Activated CD4-positive, alpha-beta T cell treated with anti-CD3 and anti-CD28 coated beads, Interleukin-2, amount 10 ng/mL, durations not matched to agents 7 days and 5 days (primary cell): ENCODE measurements at regions not wholly inside any gene's neighbourhood (a gene's known extent, or its start where the extent isn't known, plus 50 kb on each side); places are given as distances from the start of the nearest gene placed in this dataset.
"Not testable (repeated sequence)": the region's sequence is repeated elsewhere in the genome, so short reads cannot be mapped to it uniquely, and the experiment has no call there.

Experiments
- CTCF ChIA-PET: fragments of 350-600 bp; sonication (Branson Sonifier 250); formaldehyde crosslinking; loops from one replicate; lab custom pipeline; 2021; ENCODE audit warnings: antibody characterized with exemption; lab: Charles Lee
- POLR2A ChIA-PET: fragments of 350-600 bp; sonication (Branson Sonifier 250); formaldehyde crosslinking; loops from one replicate; lab custom pipeline; 2021; ENCODE audit warnings: antibody characterized with exemption; lab: Charles Lee
- DNase-seq: peaks from one replicate; pipeline ENCODE4 v3.0.0-alpha.2; 2020
- H3K27ac Mint-ChIP-seq: one replicate; pipeline ENCODE4 v1.8.0; 2021; ENCODE audit warnings: mild to moderate bottlenecking, moderate library complexity, mixed read lengths
- H3K27me3 Mint-ChIP-seq: one replicate; pipeline ENCODE4 v1.8.0; 2021; ENCODE audit warnings: mixed read lengths
- H3K36me3 Mint-ChIP-seq: one replicate; pipeline ENCODE4 v1.8.0; 2021; ENCODE audit warnings: low read depth, mixed read lengths
- H3K4me1 Mint-ChIP-seq: one replicate; pipeline ENCODE4 v1.8.0; 2021; ENCODE audit warnings: mixed read lengths
- H3K4me3 Mint-ChIP-seq: one replicate; pipeline ENCODE4 v1.8.0; 2021; ENCODE audit warnings: mild to moderate bottlenecking, moderate library complexity, mixed read lengths
- H3K9me3 Mint-ChIP-seq: one replicate; pipeline ENCODE4 v1.8.0; 2021; ENCODE audit warnings: mixed read lengths

GRCh38 chr11:104771046-104771445 lies 127.2 kb downstream of the CASP12 start:
- CTCF ChIA-PET = interaction anchor here (0.6 to 1.2 kb wide), 2 partner anchors 10 to 12 kb away, joined by 3 read pairs; no protein-coding TSS in a partner anchor
- H3K27me3 Mint-ChIP-seq, H3K4me3 Mint-ChIP-seq, H3K27ac Mint-ChIP-seq, DNase-seq, H3K36me3 Mint-ChIP-seq, POLR2A ChIA-PET: not testable (repeated sequence)
- Mint-ChIP-seq H3K4me1 (peaks cover 17% of the 10 kb centered on the region), H3K9me3 (peaks cover 30% of the 10 kb centered on the region)

GRCh38 chr11:104765401-104766095 lies 132.7 kb downstream of the CASP12 start:
- CTCF ChIA-PET = no interaction called here
- no peak overlapping the region for H3K27ac Mint-ChIP-seq

GRCh38 chr11:104764710-104765045 lies 133.6 kb downstream of the CASP12 start:
- POLR2A ChIA-PET = no interaction called here
- Mint-ChIP-seq H3K27me3 (peaks cover 2% of the 10 kb centered on the region), H3K36me3 (peaks cover 9% of the 10 kb centered on the region), H3K9me3 (peaks cover 20% of the 10 kb centered on the region), H3K27ac (no peak overlapping the region), H3K4me1 (peaks cover 11% of the 10 kb centered on the region), H3K4me3 (no peak overlapping the region)
- CTCF ChIA-PET = no interaction called here
- no peak for DNase-seq

More at GRCh38 chr11:104765401-104766095, 132.7 kb downstream of the CASP12 start:
- peaks cover 2% of the 10 kb centered on the region for H3K27me3 Mint-ChIP-seq
- DNase-seq = no peak
- no peak overlapping the region for H3K4me3 Mint-ChIP-seq
- peaks cover 11% of the 10 kb centered on the region for H3K4me1 Mint-ChIP-seq
- peaks cover 20% of the 10 kb centered on the region for H3K9me3 Mint-ChIP-seq
- POLR2A ChIA-PET = no interaction called here
- H3K36me3 Mint-ChIP-seq = peaks cover 4% of the 10 kb centered on the region

- Mint-ChIP-seq H3K9me3 (peaks cover 24% of the 10 kb centered on the region), H3K27me3 (peaks cover 2% of the 10 kb centered on the region), H3K27ac (no peak overlapping the region), H3K4me1 (peaks cover 11% of the 10 kb centered on the region), H3K36me3 (peaks cover 14% of the 10 kb centered on the region), H3K4me3 (no peak overlapping the region)
- ChIA-PET POLR2A (no interaction called here), CTCF (no interaction called here)
- DNase-seq = no peak
Measured at GRCh38 chr11:104763930-104764709, 134.1 kb downstream of the CASP12 start.

- Mint-ChIP-seq H3K27me3 (no peaks in the 10 kb centered on the region), H3K27ac (no peak overlapping the region), H3K4me1 (peaks cover 11% of the 10 kb centered on the region), H3K4me3 (no peak overlapping the region), H3K9me3 (peaks cover 20% of the 10 kb centered on the region), H3K36me3 (peaks cover 16% of the 10 kb centered on the region)
- ChIA-PET POLR2A (no interaction called here), CTCF (interaction anchor here (1.2 kb wide), 1 partner anchor 14 kb away, joined by 4 read pairs; no protein-coding TSS in a partner anchor)
- no peak for DNase-seq
Measured at GRCh38 chr11:104761511-104761910, 136.7 kb downstream of the CASP12 start.

DNA sequence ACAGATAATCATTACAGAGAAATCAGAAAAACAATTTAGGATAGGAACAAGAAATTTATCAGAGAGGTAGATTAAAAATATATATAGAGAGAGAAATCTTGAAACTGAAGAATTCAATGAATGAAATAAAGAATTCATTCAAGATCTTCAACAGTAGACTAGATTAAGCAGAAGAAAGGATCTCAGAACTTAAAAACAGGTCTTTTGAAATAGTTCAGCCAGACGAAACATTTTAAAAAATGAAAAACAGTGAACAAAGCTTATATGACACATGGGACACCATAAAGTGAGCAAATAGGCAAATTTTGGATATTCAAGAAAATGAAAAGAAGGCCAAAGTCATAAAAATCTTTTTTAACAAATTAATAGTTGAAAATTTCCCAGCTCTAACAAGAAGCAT lies 138.8 kb downstream of the CASP12 start:
- Mint-ChIP-seq H3K27ac (no peak overlapping the region), H3K36me3 (peaks cover 16% of the 10 kb centered on the region), H3K9me3 (peaks cover 20% of the 10 kb centered on the region), H3K27me3 (no peaks in the 10 kb centered on the region), H3K4me3 (no peak overlapping the region), H3K4me1 (peaks cover 6% of the 10 kb centered on the region)
- ChIA-PET POLR2A (no interaction called here), CTCF (interaction anchor here (1.0 kb wide), 1 partner anchor 11 kb away, joined by 3 read pairs; no protein-coding TSS in a partner anchor)
- DNase-seq = no peak

DNA sequence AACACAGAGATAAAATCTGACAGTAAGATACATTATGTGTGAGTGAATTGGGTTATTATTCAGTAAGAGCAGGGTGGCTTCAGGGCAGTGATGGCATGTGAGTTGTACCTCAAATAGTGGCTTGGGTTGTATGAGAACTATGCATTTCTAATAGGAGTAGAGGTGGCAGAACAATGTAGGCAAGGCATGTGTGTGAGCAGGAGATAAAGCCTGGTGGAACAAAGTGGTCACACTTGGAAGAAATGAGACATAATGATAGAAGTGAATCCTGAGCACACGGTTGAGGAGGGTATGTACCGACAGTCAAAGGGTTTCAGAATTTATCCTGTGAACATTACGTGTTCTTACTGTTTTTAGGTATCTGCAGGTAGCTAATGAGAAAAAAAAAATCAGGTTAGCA lies 159.3 kb downstream of the CASP12 start:
- POLR2A ChIA-PET = no interaction called here

DNA sequence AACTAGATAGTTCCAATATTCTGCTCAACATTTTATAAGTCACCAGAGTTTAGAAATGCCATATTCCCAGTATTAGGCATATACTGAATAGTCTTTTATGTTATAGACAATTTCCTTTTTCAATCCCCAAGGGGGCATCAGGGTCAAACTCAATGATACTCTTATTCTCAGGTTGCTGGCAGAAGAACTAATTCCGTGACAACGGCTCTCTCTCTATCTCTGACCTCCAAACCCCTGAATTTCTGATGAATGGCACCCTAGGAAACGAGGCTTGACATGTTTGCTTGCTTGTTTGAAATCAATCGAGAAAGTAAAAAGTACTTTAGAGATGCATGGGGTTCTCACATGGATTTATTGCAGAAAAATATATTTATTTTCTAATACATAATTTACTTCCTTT lies 160.1 kb downstream of the CASP12 start:
- peaks cover 5% of the 10 kb centered on the region for H3K4me1 Mint-ChIP-seq

More for the DNA sequence above, 159.3 kb downstream of the CASP12 start:
- CTCF ChIA-PET = no interaction called here
- Mint-ChIP-seq H3K4me3 (no peak overlapping the region), H3K27me3 (no peaks in the 10 kb centered on the region), H3K36me3 (peaks cover 2% of the 10 kb centered on the region), H3K27ac (no peak overlapping the region), H3K4me1 (peaks cover 5% of the 10 kb centered on the region), H3K9me3 (peaks cover 2% of the 10 kb centered on the region)
- no peak for DNase-seq

GRCh38 chr11:104736502-104736901 lies 161.8 kb downstream of the CASP12 start:
- H3K4me1 Mint-ChIP-seq = peaks cover 17% of the 10 kb centered on the region
- H3K36me3 Mint-ChIP-seq = peaks cover 2% of the 10 kb centered on the region
- POLR2A ChIA-PET = no interaction called here
- DNase-seq = no peak
- no peak overlapping the region for H3K27ac Mint-ChIP-seq
- H3K27me3 Mint-ChIP-seq = no peaks in the 10 kb centered on the region
- H3K9me3 Mint-ChIP-seq = peaks cover 2% of the 10 kb centered on the region
- no peak overlapping the region for H3K4me3 Mint-ChIP-seq
- CTCF ChIA-PET = no interaction called here

More for the DNA sequence above, 160.1 kb downstream of the CASP12 start:
- POLR2A ChIA-PET = no interaction called here
- no peak for DNase-seq
- Mint-ChIP-seq H3K27me3 (no peaks in the 10 kb centered on the region), H3K27ac (no peak overlapping the region), H3K36me3 (peaks cover 2% of the 10 kb centered on the region), H3K9me3 (peaks cover 2% of the 10 kb centered on the region), H3K4me3 (no peak overlapping the region)
- CTCF ChIA-PET = no interaction called here

- H3K27me3 Mint-ChIP-seq = no peaks in the 10 kb centered on the region
- no peak overlapping the region for H3K4me3 Mint-ChIP-seq
- POLR2A ChIA-PET = no interaction called here
- CTCF ChIA-PET = no interaction called here
- peaks cover 4% of the 10 kb centered on the region for H3K36me3 Mint-ChIP-seq
- DNase-seq = no peak
- H3K27ac Mint-ChIP-seq = no peak overlapping the region
- H3K4me1 Mint-ChIP-seq = peaks cover 18% of the 10 kb centered on the region
- H3K9me3 Mint-ChIP-seq = peaks cover 2% of the 10 kb centered on the region
Measured at GRCh38 chr11:104734998-104735397, 163.3 kb downstream of the CASP12 start.

GRCh38 chr11:104731890-104732289 lies 166.4 kb downstream of the CASP12 start:
- CTCF ChIA-PET = no interaction called here
- Mint-ChIP-seq H3K4me3 (no peak overlapping the region), H3K27ac (no peak overlapping the region), H3K36me3 (peaks cover 4% of the 10 kb centered on the region), H3K9me3 (peaks cover 3% of the 10 kb centered on the region), H3K4me1 (peaks cover 18% of the 10 kb centered on the region), H3K27me3 (no peaks in the 10 kb centered on the region)
- POLR2A ChIA-PET = no interaction called here
- DNase-seq = no peak

DNA sequence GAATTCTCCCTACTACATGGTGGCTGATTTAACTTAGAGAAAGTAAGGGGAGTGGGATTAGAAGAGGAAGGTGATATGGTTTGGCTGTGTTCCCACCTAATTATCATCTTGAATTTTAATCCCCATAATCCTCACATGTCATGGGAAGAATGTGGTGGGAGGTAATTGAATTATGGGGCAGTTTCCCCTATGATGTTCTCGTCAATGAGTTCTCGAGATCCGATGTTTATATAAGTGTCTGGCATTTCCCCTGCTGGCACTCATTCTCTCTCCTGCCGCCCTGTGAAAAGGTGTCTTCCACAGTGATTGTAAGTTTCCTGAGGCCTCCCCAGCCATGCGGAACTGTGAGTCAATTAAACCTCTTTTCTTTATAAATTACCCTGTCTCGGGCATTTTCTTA lies 169.3 kb downstream of the CASP12 start:
- Mint-ChIP-seq H3K9me3 (peaks cover 3% of the 10 kb centered on the region), H3K36me3 (peaks cover 2% of the 10 kb centered on the region), H3K27ac (no peak overlapping the region), H3K4me1 (peaks cover 13% of the 10 kb centered on the region), H3K4me3 (no peak overlapping the region), H3K27me3 (no peaks in the 10 kb centered on the region)
- ChIA-PET CTCF (no interaction called here), POLR2A (no interaction called here)
- DNase-seq = no peak

GRCh38 chr11:104727768-104728167 lies 170.5 kb downstream of the CASP12 start:
- Mint-ChIP-seq H3K36me3 (peaks cover 9% of the 10 kb centered on the region), H3K27ac (no peak overlapping the region), H3K4me1 (peaks cover 13% of the 10 kb centered on the region), H3K27me3 (no peaks in the 10 kb centered on the region), H3K4me3 (no peak overlapping the region), H3K9me3 (peaks cover 12% of the 10 kb centered on the region)
- DNase-seq = no peak
- POLR2A ChIA-PET = no interaction called here
- CTCF ChIA-PET = no interaction called here
